LNCaP clone FGC (cell line): ENCODE measurements at regions not wholly inside any gene's neighbourhood (a gene's known extent, or its start where the extent isn't known, plus 50 kb on each side); places are given as distances from the start of the nearest gene placed in this dataset.

Experiments used
- DNase-seq: peaks from one replicate; pipeline ENCODE4 v3.0.0-alpha.2; 2011; ENCODE audit warnings: low read depth
- H3K4me3 ChIP-seq: 2 replicates; pipeline ENCODE4 v1.5.1; 2011; ENCODE audit warnings: mild to moderate bottlenecking, low read depth, low read length, control low read depth
- CTCF ChIP-seq: IDR thresholded peaks from 2 replicates; pipeline ENCODE4 v1.5.1; 2012; ENCODE audit warnings: mild to moderate bottlenecking; ENCODE audit not compliant: control insufficient read depth, insufficient read depth; ENCODE audit errors: extremely low read depth

GRCh38 chr16:64718486-64718885 is 403.4 kb downstream of the CDH11 start:
- no peak for DNase-seq
- H3K4me3 ChIP-seq, result no peak overlapping the region
- TF ChIP-seq CTCF, result no peak

GRCh38 chr16:64717871-64718270 is 404.0 kb downstream of the CDH11 start:
- no peak overlapping the region for H3K4me3 ChIP-seq
- DNase-seq, result no peak
- no peak for TF ChIP-seq CTCF

- no peak for TF ChIP-seq CTCF
- peak; percentile 70 for DNase-seq
- no peak overlapping the region for H3K4me3 ChIP-seq
Measured at GRCh38 chr16:64715624-64716023, 406.2 kb downstream of the CDH11 start.

- no peak overlapping the region for H3K4me3 ChIP-seq
- no peak for TF ChIP-seq CTCF
Measured at GRCh38 chr16:64712026-64712425, 409.8 kb downstream of the CDH11 start.

GRCh38 chr16:64711596-64711995 is 410.3 kb downstream of the CDH11 start:
- DNase-seq, result no peak
- no peak for TF ChIP-seq CTCF
- no peak overlapping the region for H3K4me3 ChIP-seq

More at GRCh38 chr16:64712026-64712425, 409.8 kb downstream of the CDH11 start:
- DNase-seq, result no peak

GRCh38 chr16:64711026-64711425 is 410.8 kb downstream of the CDH11 start:
- DNase-seq, result no peak
- no peak overlapping the region for H3K4me3 ChIP-seq
- no peak for TF ChIP-seq CTCF

GRCh38 chr16:64705443-64705842 is 416.4 kb downstream of the CDH11 start:
- H3K4me3 ChIP-seq, result no peak overlapping the region
- TF ChIP-seq CTCF, result no peak
- no peak for DNase-seq
